C1 segment of cervical spinal cord (tissue), 14 donors: ENCODE measurements at regions not wholly inside any gene's neighbourhood (a gene's known extent, or its start where the extent isn't known, plus 50 kb on each side); places are given as distances from the start of the nearest gene placed in this dataset.

Experiments used
- DNase-seq, 14 donors: peaks; one replicate each; lab custom pipeline; 2025; lab: John Stamatoyannopoulos, UW

- DNase-seq = no peak
These were observed 113.8 kb upstream of the TGFBR2 start for GRCh38 chr3:30492322-30493192.

GRCh38 chr3:30493911-30494311 lies 112.5 kb upstream of the TGFBR2 start:
- no peak for DNase-seq

- DNase-seq = no peak
These were observed 111.0 kb upstream of the TGFBR2 start for GRCh38 chr3:30495172-30496065.

- DNase-seq = peak in 1 of 14 donors; percentile 4
These were observed 110.1 kb upstream of the TGFBR2 start for GRCh38 chr3:30496066-30496966.

GRCh38 chr3:30498587-30498967 lies 107.8 kb upstream of the TGFBR2 start:
- no peak for DNase-seq

- DNase-seq = no peak
These were observed 105.6 kb upstream of the TGFBR2 start for GRCh38 chr3:30500666-30501399.

GRCh38 chr3:30501526-30501925 lies 104.9 kb upstream of the TGFBR2 start:
- no peak for DNase-seq

GRCh38 chr3:30502051-30502741 lies 104.2 kb upstream of the TGFBR2 start:
- no peak for DNase-seq

GRCh38 chr3:30502742-30503073 lies 103.7 kb upstream of the TGFBR2 start:
- DNase-seq = no peak

GRCh38 chr3:30503446-30503845 lies 103.0 kb upstream of the TGFBR2 start:
- DNase-seq = no peak

GRCh38 chr3:30504939-30505338 lies 101.5 kb upstream of the TGFBR2 start:
- no peak for DNase-seq

- no peak for DNase-seq
These were observed 100.4 kb upstream of the TGFBR2 start for GRCh38 chr3:30505866-30506520.

GRCh38 chr3:30508339-30508738 lies 98.1 kb upstream of the TGFBR2 start:
- DNase-seq = no peak

GRCh38 chr3:30510596-30510995 lies 95.8 kb upstream of the TGFBR2 start:
- no peak for DNase-seq

- no peak for DNase-seq
These were observed 94.7 kb upstream of the TGFBR2 start for GRCh38 chr3:30511524-30512251.

GRCh38 chr3:30512576-30512975 lies 93.8 kb upstream of the TGFBR2 start:
- no peak for DNase-seq

GRCh38 chr3:30513374-30514152 lies 92.8 kb upstream of the TGFBR2 start:
- DNase-seq = no peak

- DNase-seq = no peak
These were observed 90.2 kb upstream of the TGFBR2 start for GRCh38 chr3:30516238-30516637.
